ENCODE measurements at regions not wholly inside any gene's neighbourhood (a gene's known extent, or its start where the extent isn't known, plus 50 kb on each side); places are given as distances from the start of the nearest gene placed in this dataset.

GRCh38 chr2:145023334-145023934 lies 503.5 kb upstream of the ZEB2 start:
- Mint-ChIP-seq H3K27ac (ENCODE audit: unreplicated experiment) (no peak overlapping the region), H3K27me3 (ENCODE audit: low read depth, unreplicated experiment) (no peaks in the 10 kb centered on the region), H3K4me1 (ENCODE audit: low read depth, unreplicated experiment) (peaks cover 33% of the 10 kb centered on the region), H3K9me3 (ENCODE audit: unreplicated experiment) (no peaks in the 10 kb centered on the region), H3K4me3 (ENCODE audit: unreplicated experiment) (no peak overlapping the region), H3K36me3 (ENCODE audit: low read depth, unreplicated experiment) (no peaks in the 10 kb centered on the region)
- FAIRE-seq (no peak), DNase-seq (ENCODE audit: low read depth) (no peak)
- Histone ChIP-seq H3K36me3 (ENCODE audit: insufficient read depth, low read length) (no peaks in the 10 kb centered on the region), H3K4me2 (ENCODE audit: low read length) (peak overlapping the region; percentile 42), H3K9me3 (ENCODE audit: insufficient read depth, low read depth, low read length) (no peaks in the 10 kb centered on the region), H3K27ac (ENCODE audit: low read depth, low read length) (peak overlapping the region; percentile 55), H3K27me3 (ENCODE audit: insufficient read depth, low read length) (no peaks in the 10 kb centered on the region), H3K9ac (ENCODE audit: low read length) (no peak overlapping the region), H3K79me2 (ENCODE audit: insufficient read depth, low read length) (no peaks in the 10 kb centered on the region), H3K4me1 (ENCODE audit: insufficient read depth, low read length) (peaks cover 10% of the 10 kb centered on the region), H2AFZ (ENCODE audit: low read depth, low read length) (no peak overlapping the region), H4K20me1 (ENCODE audit: insufficient read depth, low read length) (no peaks in the 10 kb centered on the region), H3K4me3 (ENCODE audit: insufficient read depth, low read depth, low read length) (no peak overlapping the region)
- TF ChIP-seq EZH2 (IDR thresholded peaks at IDR 0.05; ENCODE audit: insufficient read depth, low read length) (no peak), CTCF (IDR thresholded peaks at IDR 0.05; ENCODE audit: insufficient read depth, low read depth, low read length) (no peak)

GRCh38 chr2:145022666-145023333 lies 502.9 kb upstream of the ZEB2 start:
- peaks cover 27% of the 10 kb centered on the region for H3K4me1 Mint-ChIP-seq (ENCODE audit: low read depth, unreplicated experiment)
- no peaks in the 10 kb centered on the region for H4K20me1 ChIP-seq (ENCODE audit: insufficient read depth, low read length)
- H3K9me3 ChIP-seq (ENCODE audit: insufficient read depth, low read depth, low read length): no peaks in the 10 kb centered on the region
- peak overlapping the region; percentile 42 for H3K4me2 ChIP-seq (ENCODE audit: low read length)
- no peak overlapping the region for H3K4me3 ChIP-seq (ENCODE audit: insufficient read depth, low read depth, low read length)
- no peaks in the 10 kb centered on the region for H3K9me3 Mint-ChIP-seq (ENCODE audit: unreplicated experiment)
- H2AFZ ChIP-seq (ENCODE audit: low read depth, low read length): no peak overlapping the region
- no peaks in the 10 kb centered on the region for H3K36me3 ChIP-seq (ENCODE audit: insufficient read depth, low read length)
- H3K36me3 Mint-ChIP-seq (ENCODE audit: low read depth, unreplicated experiment): no peaks in the 10 kb centered on the region
- peak overlapping the region; percentile 51 for H3K9ac ChIP-seq (ENCODE audit: low read length)
- H3K4me3 Mint-ChIP-seq (ENCODE audit: unreplicated experiment): no peak overlapping the region
- no peaks in the 10 kb centered on the region for H3K27me3 ChIP-seq (ENCODE audit: insufficient read depth, low read length)
- H3K4me1 ChIP-seq (ENCODE audit: insufficient read depth, low read length): peaks cover 10% of the 10 kb centered on the region
- no peak for TF ChIP-seq CTCF (IDR thresholded peaks at IDR 0.05; ENCODE audit: insufficient read depth, low read depth, low read length)
- TF ChIP-seq EZH2 (IDR thresholded peaks at IDR 0.05; ENCODE audit: insufficient read depth, low read length): no peak
- H3K27me3 Mint-ChIP-seq (ENCODE audit: low read depth, unreplicated experiment): no peaks in the 10 kb centered on the region
- H3K27ac Mint-ChIP-seq (ENCODE audit: unreplicated experiment): peak overlapping the region; percentile 49
- DNase-seq (ENCODE audit: low read depth) (peak; percentile 93), FAIRE-seq (peak; percentile 91)
- peak overlapping the region; percentile 70 for H3K27ac ChIP-seq (ENCODE audit: low read depth, low read length)
- no peaks in the 10 kb centered on the region for H3K79me2 ChIP-seq (ENCODE audit: insufficient read depth, low read length)

Measured in astrocyte (in vitro differentiated cells and primary cell).